Esophagus (tissue), 2 donors: ENCODE measurements at regions not wholly inside any gene's neighbourhood (a gene's known extent, or its start where the extent isn't known, plus 50 kb on each side); places are given as distances from the start of the nearest gene placed in this dataset.

Experiments used
- H3K27ac ChIP-seq, 2 donors: one replicate each; pipeline ENCODE4 v1.5.1; 2013; ENCODE audit warnings: low read depth in 2 of 2, mild to moderate bottlenecking in 2 of 2, inconsistent platforms in 1 of 2, low read length in 1 of 2, moderate library complexity in 1 of 2
- H3K27me3 ChIP-seq, 2 donors: one replicate each; pipeline ENCODE4 v1.6.1; 2013; ENCODE audit warnings: low read length in 2 of 2, control low read depth in 1 of 2, mild to moderate bottlenecking in 1 of 2; ENCODE audit not compliant: insufficient read depth in 2 of 2, control insufficient read depth in 1 of 2
- H3K36me3 ChIP-seq, 2 donors: one replicate each; pipeline ENCODE4 v1.6.1; 2013; ENCODE audit warnings: low read length in 1 of 2; ENCODE audit not compliant: control insufficient read depth in 2 of 2, insufficient read depth in 2 of 2
- H3K4me1 ChIP-seq, 2 donors: one replicate each; pipeline ENCODE4 v1.6.1; 2013; ENCODE audit warnings: low read length in 1 of 2; ENCODE audit not compliant: control insufficient read depth in 2 of 2, insufficient read depth in 2 of 2
- H3K4me3 ChIP-seq, 2 donors: one replicate each; pipeline ENCODE4 v1.5.1; 2013; ENCODE audit warnings: low read length in 2 of 2, mild to moderate bottlenecking in 2 of 2, low read depth in 1 of 2, moderate library complexity in 1 of 2
- H3K9me3 ChIP-seq, 2 donors: one replicate each; pipeline ENCODE4 v1.6.1; 2013; ENCODE audit warnings: mild to moderate bottlenecking in 2 of 2, low read depth in 1 of 2, low read length in 1 of 2, moderate library complexity in 1 of 2; ENCODE audit not compliant: control insufficient read depth in 2 of 2, insufficient read depth in 1 of 2
- WGBS, 2 donors: extraction: QIAGEN DNeasy Blood & Tissue Kit; methylation state at CpG; one replicate each; pipeline ENCODE4 v1.1.7; 2013; 5-methylcytosine and 5-hydroxymethylcytosine counted together
- donor health status: healthy with polysubstance abuse.
- donor health status: Bipolar disorder and iron deficiency.

- Histone ChIP-seq H3K4me3 (no peak overlapping the region), H3K9me3 (no peaks in the 10 kb centered on the region), H3K27ac (peak overlapping the region; percentile 12 to 51), H3K36me3 (peaks cover 14 to 38% of the 10 kb centered on the region in 2 donors), H3K27me3 (no peaks in the 10 kb centered on the region), H3K4me1 (peaks cover 12 to 22% of the 10 kb centered on the region in 2 donors)
- WGBS, 2 donors = 63 to 76% methylated on average over 35 of the region's 35 CpGs
These were observed 101.9 kb downstream of the RFLNA start for GRCh38 chr12:124396544-124397398.

- Histone ChIP-seq H3K27me3 (no peaks in the 10 kb centered on the region), H3K4me3 (no peak overlapping the region), H3K27ac (peak overlapping the region in 1 of 2 donors; percentile 27), H3K9me3 (no peaks in the 10 kb centered on the region), H3K36me3 (peaks cover 14 to 35% of the 10 kb centered on the region in 2 donors), H3K4me1 (peaks cover 12 to 25% of the 10 kb centered on the region in 2 donors)
- WGBS, 2 donors = 81 to 83% methylated on average over 7 of the region's 7 CpGs
These were observed 101.1 kb downstream of the RFLNA start for GRCh38 chr12:124395986-124396385.

- Histone ChIP-seq H3K4me3 (no peak overlapping the region), H3K27ac (peak overlapping the region in 1 of 2 donors; percentile 27), H3K9me3 (no peaks in the 10 kb centered on the region), H3K27me3 (no peaks in the 10 kb centered on the region), H3K4me1 (peaks cover 12 to 27% of the 10 kb centered on the region in 2 donors), H3K36me3 (peaks cover 10 to 30% of the 10 kb centered on the region in 2 donors)
- WGBS, 2 donors = 79 to 83% methylated on average over 21 of the region's 21 CpGs
These were observed 100.4 kb downstream of the RFLNA start for GRCh38 chr12:124395284-124395752.

- no peak overlapping the region for H3K4me3 ChIP-seq
- peaks cover 10 to 27% of the 10 kb centered on the region in 2 donors for H3K36me3 ChIP-seq
- WGBS, 2 donors = 51 to 70% methylated on average over 6 of the region's 6 CpGs
- H3K9me3 ChIP-seq = no peaks in the 10 kb centered on the region
- peaks cover 12 to 30% of the 10 kb centered on the region in 2 donors for H3K4me1 ChIP-seq
- H3K27me3 ChIP-seq = no peaks in the 10 kb centered on the region
- peak overlapping the region; percentile 8 to 65 for H3K27ac ChIP-seq
These were observed 99.7 kb downstream of the RFLNA start for GRCh38 chr12:124394462-124395128.

- Histone ChIP-seq H3K4me3 (no peak overlapping the region), H3K27me3 (no peaks in the 10 kb centered on the region), H3K36me3 (peaks cover 10 to 27% of the 10 kb centered on the region in 2 donors), H3K9me3 (no peaks in the 10 kb centered on the region), H3K4me1 (peaks cover 16 to 31% of the 10 kb centered on the region in 2 donors), H3K27ac (peak overlapping the region; percentile 47 to 65)
- WGBS, 2 donors = 91 to 92% methylated on average over 15 of the region's 15 CpGs
These were observed 98.9 kb downstream of the RFLNA start for GRCh38 chr12:124393831-124394230.

- Histone ChIP-seq H3K27ac (peak overlapping the region; percentile 47 to 65), H3K9me3 (no peaks in the 10 kb centered on the region), H3K36me3 (peaks cover 10 to 24% of the 10 kb centered on the region in 2 donors), H3K4me3 (no peak overlapping the region), H3K27me3 (no peaks in the 10 kb centered on the region), H3K4me1 (peaks cover 15 to 31% of the 10 kb centered on the region in 2 donors)
- WGBS, 2 donors = 33 to 50% methylated on average over 3 of the region's 3 CpGs
These were observed 98.5 kb downstream of the RFLNA start for GRCh38 chr12:124393414-124393790.

- Histone ChIP-seq H3K4me3 (no peak overlapping the region), H3K36me3 (peaks cover 10 to 19% of the 10 kb centered on the region in 2 donors), H3K4me1 (peaks cover 10 to 28% of the 10 kb centered on the region in 2 donors), H3K27ac (peak overlapping the region; percentile 47 to 65), H3K27me3 (no peaks in the 10 kb centered on the region), H3K9me3 (no peaks in the 10 kb centered on the region)
- WGBS, 2 donors = 23 to 30% methylated on average over 19 to 20 of the region's 20 CpGs
These were observed 97.9 kb downstream of the RFLNA start for GRCh38 chr12:124392667-124393413.

- H3K9me3 ChIP-seq = no peaks in the 10 kb centered on the region
These were observed 97.4 kb downstream of the RFLNA start for GRCh38 chr12:124392271-124392666.

More at GRCh38 chr12:124392271-124392666, 97.4 kb downstream of the RFLNA start:
- 62 to 63% methylated on average over 16 of the region's 16 CpGs for WGBS, 2 donors
- Histone ChIP-seq H3K4me3 (no peak overlapping the region), H3K27me3 (no peaks in the 10 kb centered on the region), H3K36me3 (peaks cover 10 to 15% of the 10 kb centered on the region in 2 donors), H3K4me1 (peaks cover 11 to 28% of the 10 kb centered on the region in 2 donors), H3K27ac (peak overlapping the region; percentile 47 to 65)
